PFSK-1 (cell line): ENCODE measurements at regions not wholly inside any gene's neighbourhood (a gene's known extent, or its start where the extent isn't known, plus 50 kb on each side); places are given as distances from the start of the nearest gene placed in this dataset.

Source experiments
- FOXP2 ChIP-seq: optimal IDR thresholded peaks from 2 replicates; pipeline ENCODE3; 2011; ENCODE audit warnings: borderline replicate concordance, control low read depth, inconsistent platforms; ENCODE audit not compliant: insufficient read depth; ENCODE audit errors: extremely low read length, extremely low read depth
- POLR2AphosphoS5 ChIP-seq: IDR thresholded peaks from 2 replicates; pipeline ENCODE4 v1.6.1; 2012; ENCODE audit warnings: low read depth, mild to moderate bottlenecking, control low read depth, low read length, moderate library complexity
- SIN3A ChIP-seq: IDR thresholded peaks from 2 replicates; pipeline ENCODE4 v1.6.1; 2012; ENCODE audit warnings: mild to moderate bottlenecking, low read length, moderate library complexity, borderline replicate concordance; ENCODE audit not compliant: insufficient read depth
- TAF1 ChIP-seq: IDR thresholded peaks from 2 replicates; pipeline ENCODE4 v1.6.1; 2012; ENCODE audit warnings: low read length, control low read depth, borderline replicate concordance; ENCODE audit not compliant: insufficient read depth
- TF ChIP-seq, protein P1 (sequence below), 2 experiments: IDR thresholded peaks; 2 replicates each; pipeline versions ENCODE4 v1.6.1 to v1.8.0; 2011 to 2012; ENCODE audit warnings: low read depth in 2 of 2, low read length in 2 of 2, control low read depth in 1 of 2, inconsistent platforms in 1 of 2, mild to moderate bottlenecking in 1 of 2, moderate library complexity in 1 of 2; ENCODE audit not compliant: insufficient read depth in 1 of 2

DNA sequence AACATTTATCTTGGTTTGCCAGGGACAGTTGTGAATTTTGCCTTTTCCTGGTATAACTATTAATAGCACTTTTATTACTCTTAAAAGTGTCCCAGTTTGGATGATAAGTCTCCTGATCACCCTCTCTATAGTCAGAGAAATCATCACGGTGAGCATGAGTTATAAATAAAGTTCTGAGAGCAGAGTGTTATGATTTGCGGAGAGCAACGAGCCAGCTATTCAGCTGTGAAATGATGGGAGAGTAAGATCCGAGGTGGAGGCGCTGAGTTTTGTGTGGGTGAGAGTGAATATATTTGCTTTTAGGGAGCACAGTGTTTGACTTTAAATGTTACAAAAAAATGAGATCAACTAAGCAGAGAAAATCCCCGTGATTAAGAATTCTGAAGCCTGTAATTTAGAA is 179.6 kb downstream of the DSC3 start:
- no peak for TF ChIP-seq SIN3A
- no peak for TF ChIP-seq POLR2AphosphoS5
- TF ChIP-seq, protein P1, sequence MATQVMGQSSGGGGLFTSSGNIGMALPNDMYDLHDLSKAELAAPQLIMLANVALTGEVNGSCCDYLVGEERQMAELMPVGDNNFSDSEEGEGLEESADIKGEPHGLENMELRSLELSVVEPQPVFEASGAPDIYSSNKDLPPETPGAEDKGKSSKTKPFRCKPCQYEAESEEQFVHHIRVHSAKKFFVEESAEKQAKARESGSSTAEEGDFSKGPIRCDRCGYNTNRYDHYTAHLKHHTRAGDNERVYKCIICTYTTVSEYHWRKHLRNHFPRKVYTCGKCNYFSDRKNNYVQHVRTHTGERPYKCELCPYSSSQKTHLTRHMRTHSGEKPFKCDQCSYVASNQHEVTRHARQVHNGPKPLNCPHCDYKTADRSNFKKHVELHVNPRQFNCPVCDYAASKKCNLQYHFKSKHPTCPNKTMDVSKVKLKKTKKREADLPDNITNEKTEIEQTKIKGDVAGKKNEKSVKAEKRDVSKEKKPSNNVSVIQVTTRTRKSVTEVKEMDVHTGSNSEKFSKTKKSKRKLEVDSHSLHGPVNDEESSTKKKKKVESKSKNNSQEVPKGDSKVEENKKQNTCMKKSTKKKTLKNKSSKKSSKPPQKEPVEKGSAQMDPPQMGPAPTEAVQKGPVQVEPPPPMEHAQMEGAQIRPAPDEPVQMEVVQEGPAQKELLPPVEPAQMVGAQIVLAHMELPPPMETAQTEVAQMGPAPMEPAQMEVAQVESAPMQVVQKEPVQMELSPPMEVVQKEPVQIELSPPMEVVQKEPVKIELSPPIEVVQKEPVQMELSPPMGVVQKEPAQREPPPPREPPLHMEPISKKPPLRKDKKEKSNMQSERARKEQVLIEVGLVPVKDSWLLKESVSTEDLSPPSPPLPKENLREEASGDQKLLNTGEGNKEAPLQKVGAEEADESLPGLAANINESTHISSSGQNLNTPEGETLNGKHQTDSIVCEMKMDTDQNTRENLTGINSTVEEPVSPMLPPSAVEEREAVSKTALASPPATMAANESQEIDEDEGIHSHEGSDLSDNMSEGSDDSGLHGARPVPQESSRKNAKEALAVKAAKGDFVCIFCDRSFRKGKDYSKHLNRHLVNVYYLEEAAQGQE (IDR thresholded peaks at IDR 0.05; ENCODE audit: insufficient read depth in 1 of 2, low read depth in 2 of 2, low read length in 2 of 2) = no peak
- no peak for TF ChIP-seq FOXP2
- TF ChIP-seq TAF1 = no peak

DNA sequence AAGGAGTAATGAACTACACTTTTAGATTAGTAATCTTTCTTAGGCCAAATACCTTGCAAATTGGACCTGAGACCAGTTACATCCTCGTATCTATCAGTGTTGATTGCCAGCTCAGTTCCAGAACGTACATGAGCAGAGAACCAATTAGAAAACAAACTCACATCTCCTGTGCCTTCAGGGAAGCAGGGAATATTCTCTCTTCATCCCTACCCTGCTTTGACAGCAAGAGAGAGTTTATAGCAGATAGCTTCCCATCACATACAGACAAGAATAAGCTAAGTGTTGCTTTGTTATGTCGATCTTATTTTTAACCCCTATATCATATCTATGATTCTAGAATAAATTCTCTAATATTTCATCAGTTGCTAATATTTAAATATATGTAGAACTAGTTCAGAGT is 181.8 kb downstream of the DSC3 start:
- TF ChIP-seq POLR2AphosphoS5 (no peak), SIN3A (no peak), FOXP2 (no peak), TAF1 (no peak)
- TF ChIP-seq, protein P1 (IDR thresholded peaks at IDR 0.05; ENCODE audit: insufficient read depth in 1 of 2, low read depth in 2 of 2, low read length in 2 of 2) = no peak

DNA sequence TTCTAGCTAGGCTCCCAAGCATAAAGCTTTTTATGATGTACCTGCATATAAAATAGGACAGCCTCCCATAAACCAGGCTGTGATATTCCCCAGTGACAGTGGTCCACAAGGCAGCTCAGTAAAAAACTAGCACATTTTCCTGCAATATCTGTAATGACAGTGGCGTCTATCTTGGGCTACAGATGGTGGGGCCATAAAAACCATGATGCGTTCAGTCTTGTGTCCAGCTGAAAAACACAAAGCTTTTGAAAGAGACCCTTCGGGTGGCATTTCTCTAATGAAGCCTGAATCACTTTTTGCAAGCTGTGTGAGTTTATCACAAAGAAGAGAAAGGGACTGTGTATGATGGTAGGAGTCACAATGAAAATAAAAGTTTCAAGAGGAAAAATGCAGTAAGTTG is 183.5 kb downstream of the DSC3 start:
- no peak for TF ChIP-seq TAF1
- TF ChIP-seq SIN3A = no peak
- TF ChIP-seq FOXP2 = no peak
- TF ChIP-seq POLR2AphosphoS5 = no peak
- TF ChIP-seq, protein P1 (IDR thresholded peaks at IDR 0.05; ENCODE audit: insufficient read depth in 1 of 2, low read depth in 2 of 2, low read length in 2 of 2) = no peak

DNA sequence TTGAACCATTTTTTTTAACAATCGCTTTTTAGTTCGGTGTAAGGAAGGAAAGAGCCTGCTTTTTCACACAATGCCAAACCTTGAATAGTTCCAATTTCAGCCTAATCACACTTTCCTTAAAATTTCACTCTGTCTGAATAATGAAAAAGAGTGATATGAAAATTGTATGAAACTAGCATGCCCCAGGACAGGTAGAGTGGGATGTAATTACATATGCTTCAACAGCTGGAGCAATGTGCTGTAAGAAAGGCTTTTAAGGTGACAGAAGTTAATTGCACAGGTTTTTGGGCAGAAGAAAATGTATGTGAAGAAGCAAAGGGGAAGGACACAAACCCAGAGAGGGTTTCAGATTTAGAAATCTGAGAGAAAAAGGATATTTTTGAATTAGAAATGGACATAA is 184.0 kb downstream of the DSC3 start:
- TF ChIP-seq TAF1 = no peak
- no peak for TF ChIP-seq SIN3A
- TF ChIP-seq FOXP2 = no peak
- TF ChIP-seq, protein P1 (IDR thresholded peaks at IDR 0.05; ENCODE audit: insufficient read depth in 1 of 2, low read depth in 2 of 2, low read length in 2 of 2) = no peak
- TF ChIP-seq POLR2AphosphoS5 = no peak

DNA sequence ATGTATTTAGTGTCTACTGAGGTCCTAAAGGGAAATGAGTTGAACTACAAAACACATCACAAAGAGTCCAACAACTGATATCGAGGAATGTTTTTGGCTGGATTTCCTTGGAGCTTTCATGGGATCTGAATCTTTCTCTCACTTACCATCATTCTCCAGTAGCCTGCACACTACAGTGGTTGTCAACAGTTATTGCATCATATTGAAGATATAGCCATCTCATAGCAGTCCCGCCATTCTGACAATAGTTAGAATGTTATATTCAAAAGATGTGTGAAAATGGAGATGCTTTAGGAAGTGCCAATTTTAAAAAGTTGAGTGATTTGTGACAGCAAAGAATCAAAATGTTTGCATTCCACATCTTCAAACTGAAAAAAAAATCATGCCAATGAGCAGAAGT is 186.8 kb downstream of the DSC3 start:
- TF ChIP-seq FOXP2 = no peak
- TF ChIP-seq POLR2AphosphoS5 = no peak
- no peak for TF ChIP-seq TAF1
- no peak for TF ChIP-seq SIN3A
- TF ChIP-seq, protein P1 (IDR thresholded peaks at IDR 0.05; ENCODE audit: insufficient read depth in 1 of 2, low read depth in 2 of 2, low read length in 2 of 2) = no peak
